KMS-11 (cell line): ENCODE measurements at regions not wholly inside any gene's neighbourhood (a gene's known extent, or its start where the extent isn't known, plus 50 kb on each side); places are given as distances from the start of the nearest gene placed in this dataset.
"Not testable (repeated sequence)": the region's sequence is repeated elsewhere in the genome, so short reads cannot be mapped to it uniquely, and the experiment has no call there.

ENCODE experiments used
- H2AFZ ChIP-seq: fragments of 200-600 bp; sonication (generic); 2 replicates; pipeline ENCODE4 v1.6.1; 2016; ENCODE audit warnings: antibody characterized with exemption, mixed run types, low read depth
- H3K27ac ChIP-seq: fragments of 200-600 bp; sonication (generic); 2 replicates; pipeline ENCODE4 v1.6.1; 2016; ENCODE audit warnings: mild to moderate bottlenecking, mixed run types
- H3K27me3 ChIP-seq: fragments of 200-600 bp; sonication (generic); 2 replicates; pipeline ENCODE4 v1.6.1; 2017; ENCODE audit warnings: mild to moderate bottlenecking, low read depth, mixed run types, moderate library complexity; ENCODE audit not compliant: insufficient read depth
- H3K36me3 ChIP-seq: fragments of 200-600 bp; sonication (generic); 2 replicates; pipeline ENCODE4 v1.6.1; 2017; ENCODE audit warnings: mild to moderate bottlenecking, mixed run types; ENCODE audit not compliant: insufficient read depth
- H3K4me1 ChIP-seq: fragments of 200-600 bp; sonication (generic); 2 replicates; pipeline ENCODE4 v1.6.1; 2016; ENCODE audit warnings: mild to moderate bottlenecking, low read depth, mixed run types; ENCODE audit not compliant: poor library complexity, severe bottlenecking
- H3K4me2 ChIP-seq: fragments of 200-600 bp; sonication (generic); 2 replicates; pipeline ENCODE4 v1.7.0; 2016; ENCODE audit warnings: mild to moderate bottlenecking, mixed run types
- H3K4me3 ChIP-seq: fragments of 200-600 bp; sonication (generic); IDR thresholded peaks from 2 replicates; pipeline ENCODE4 v1.6.1; 2017; ENCODE audit warnings: low read depth, low read length, mixed read lengths; ENCODE audit not compliant: insufficient read depth
- H3K79me2 ChIP-seq: fragments of 200-600 bp; sonication (generic); 2 replicates; pipeline ENCODE4 v1.6.1; 2016; ENCODE audit warnings: low read depth, mixed run types; ENCODE audit not compliant: insufficient read depth
- H3K9ac ChIP-seq: fragments of 200-600 bp; sonication (generic); 2 replicates; pipeline ENCODE4 v1.6.1; 2016; ENCODE audit warnings: mild to moderate bottlenecking, mixed run types
- H4K20me1 ChIP-seq: fragments of 200-600 bp; sonication (generic); 2 replicates; pipeline ENCODE4 v1.6.1; 2016; ENCODE audit warnings: mild to moderate bottlenecking, mixed run types; ENCODE audit not compliant: insufficient read depth
- CTCF ChIP-seq: fragments of 200-600 bp; sonication (generic); conservative IDR thresholded peaks from 2 replicates; pipeline ENCODE4 v1.6.1; 2017; ENCODE audit warnings: low read depth, mild to moderate bottlenecking, antibody characterized with exemption, low read length, moderate library complexity, mixed read lengths

DNA sequence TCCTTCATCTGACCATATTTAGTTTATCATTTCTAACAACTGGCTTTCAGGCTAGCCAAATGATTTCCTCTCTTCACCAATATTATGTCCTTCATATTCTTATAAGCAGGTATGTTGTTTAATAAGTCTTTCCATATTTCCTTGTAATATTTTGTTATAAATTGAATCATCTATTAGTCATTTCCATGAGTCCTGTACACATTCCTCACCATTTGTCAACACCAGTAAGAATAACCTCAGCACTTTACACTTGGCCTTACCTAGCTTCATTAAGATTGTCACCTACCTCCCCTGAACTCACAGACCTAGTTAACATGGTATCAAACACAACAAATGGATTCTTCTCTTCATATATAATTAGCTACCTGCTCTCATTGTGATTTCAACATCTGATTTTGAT lies 282.3 kb downstream of the SEMA3D start:
- Histone ChIP-seq H4K20me1 (no peaks in the 10 kb centered on the region), H3K9ac (no peak overlapping the region), H3K27me3 (no peaks in the 10 kb centered on the region), H3K4me3 (no peak overlapping the region), H3K79me2 (no peaks in the 10 kb centered on the region), H3K4me2 (no peak overlapping the region), H3K36me3 (no peaks in the 10 kb centered on the region), H2AFZ (no peak overlapping the region), H3K4me1 (peaks cover 8% of the 10 kb centered on the region), H3K27ac (no peak overlapping the region)
- no peak for TF ChIP-seq CTCF

- Histone ChIP-seq H3K79me2 (no peaks in the 10 kb centered on the region), H3K4me2 (no peak overlapping the region), H3K27ac (no peak overlapping the region), H3K4me3 (no peak overlapping the region), H2AFZ (no peak overlapping the region), H3K36me3 (no peaks in the 10 kb centered on the region), H3K9ac (no peak overlapping the region), H4K20me1 (no peaks in the 10 kb centered on the region), H3K27me3 (no peaks in the 10 kb centered on the region), H3K4me1 (peaks cover 8% of the 10 kb centered on the region)
- TF ChIP-seq CTCF: no peak
Measured at GRCh38 chr7:84901366-84901765, 285.5 kb downstream of the SEMA3D start.

- Histone ChIP-seq H3K4me3 (no peak overlapping the region), H3K9ac (no peak overlapping the region), H3K79me2 (no peaks in the 10 kb centered on the region), H3K4me1 (peaks cover 8% of the 10 kb centered on the region), H4K20me1 (no peaks in the 10 kb centered on the region), H3K4me2 (no peak overlapping the region; the same call in 1 of the 2 replicates), H3K36me3 (no peaks in the 10 kb centered on the region), H2AFZ (no peak overlapping the region), H3K27ac (no peak overlapping the region), H3K27me3 (no peaks in the 10 kb centered on the region)
- no peak for TF ChIP-seq CTCF
Measured at GRCh38 chr7:84900215-84900614, 286.6 kb downstream of the SEMA3D start.

DNA sequence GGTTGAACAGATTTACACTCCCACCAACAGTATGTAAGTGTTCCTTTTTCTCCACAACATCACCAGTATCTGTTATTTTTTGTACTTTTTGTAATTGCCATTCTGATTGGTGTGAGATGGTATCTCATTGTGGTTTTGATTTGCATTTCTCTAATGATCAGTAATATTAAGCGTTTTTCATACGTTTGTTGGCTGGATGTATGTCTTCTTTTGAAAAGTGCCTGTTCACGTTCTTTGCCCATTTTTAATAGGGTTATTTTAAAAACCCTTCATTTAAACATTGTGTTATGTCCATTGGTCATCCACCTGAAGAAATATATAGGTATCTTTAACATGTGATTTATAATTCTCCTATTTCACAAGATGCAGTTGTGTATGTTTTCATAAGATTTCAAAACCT lies 291.3 kb downstream of the SEMA3D start:
- Histone ChIP-seq H3K27ac (no peak overlapping the region), H3K79me2 (no peaks in the 10 kb centered on the region), H3K4me3 (no peak overlapping the region), H3K4me2 (no peak overlapping the region), H4K20me1 (no peaks in the 10 kb centered on the region), H3K27me3 (no peaks in the 10 kb centered on the region), H3K4me1 (peaks cover 8% of the 10 kb centered on the region), H2AFZ (no peak overlapping the region), H3K36me3 (no peaks in the 10 kb centered on the region), H3K9ac (no peak overlapping the region)
- TF ChIP-seq CTCF: no peak

- not testable (repeated sequence) for H3K79me2 ChIP-seq, H3K27ac ChIP-seq, H3K4me1 ChIP-seq, H3K36me3 ChIP-seq, H3K27me3 ChIP-seq, H2AFZ ChIP-seq, H3K4me3 ChIP-seq, H3K4me2 ChIP-seq, H4K20me1 ChIP-seq, H3K9ac ChIP-seq
Measured at GRCh38 chr7:84883570-84883969, 303.3 kb downstream of the SEMA3D start.

DNA sequence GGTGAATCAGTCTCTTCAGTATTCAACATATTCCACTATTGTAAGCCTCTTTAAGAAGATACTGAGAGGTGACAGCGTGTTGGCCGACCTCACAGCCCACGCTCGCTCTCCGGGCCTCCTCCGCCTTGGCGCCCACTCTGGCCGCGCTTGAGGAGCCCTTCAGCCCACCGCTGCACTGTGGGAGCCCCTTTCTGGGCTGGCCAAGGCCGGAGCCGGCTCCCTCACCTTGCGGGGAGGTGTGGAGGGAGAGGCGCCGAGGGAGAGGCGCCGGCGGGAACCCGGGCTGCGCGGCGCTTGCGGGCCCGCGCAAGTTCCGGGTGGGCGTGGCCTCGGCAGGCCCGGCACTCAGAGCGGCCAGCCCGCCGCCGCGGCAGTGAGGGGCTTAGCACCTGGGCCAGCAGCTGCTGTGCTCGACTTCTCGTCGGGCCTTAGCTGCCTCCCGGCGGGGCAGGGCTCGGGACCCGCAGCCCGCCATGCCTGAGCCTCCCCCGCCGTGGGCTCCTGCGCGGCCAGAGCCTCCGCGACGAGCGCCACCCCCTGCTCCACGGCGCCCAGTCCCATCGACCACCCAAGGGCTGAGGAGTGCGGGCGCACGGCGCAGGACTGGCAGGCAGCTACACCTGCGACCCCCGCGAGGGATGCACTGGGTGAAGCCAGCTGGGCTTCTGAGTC lies 306.4 kb downstream of the SEMA3D start:
- not testable (repeated sequence) for H3K36me3 ChIP-seq, H3K9ac ChIP-seq, H3K27ac ChIP-seq, H3K4me1 ChIP-seq, H3K79me2 ChIP-seq, H3K27me3 ChIP-seq, H3K4me3 ChIP-seq, H4K20me1 ChIP-seq, H3K4me2 ChIP-seq, H2AFZ ChIP-seq
